ENCODE measurements at regions not wholly inside any gene's neighbourhood (a gene's known extent, or its start where the extent isn't known, plus 50 kb on each side); places are given as distances from the start of the nearest gene placed in this dataset.
"Not testable (repeated sequence)": the region's sequence is repeated elsewhere in the genome, so short reads cannot be mapped to it uniquely, and the experiment has no call there.

GRCh38 chr6:27772261-27773001 lies 139.8 kb downstream of the OR2B2 start:
- DNase-seq, result peak; percentile 58

- no peak for DNase-seq
Observed at GRCh38 chr6:27771235-27771634, 141.0 kb downstream of the OR2B2 start.

- no peak for DNase-seq
Observed at GRCh38 chr6:27770724-27771123, 141.5 kb downstream of the OR2B2 start.

GRCh38 chr6:27768556-27768955 lies 143.6 kb downstream of the OR2B2 start:
- DNase-seq, result no peak

GRCh38 chr6:27767851-27768250 lies 144.3 kb downstream of the OR2B2 start:
- DNase-seq, result no peak

- DNase-seq, result no peak
Observed at GRCh38 chr6:27766405-27766804, 145.8 kb downstream of the OR2B2 start.

GRCh38 chr6:27765028-27765590 lies 147.1 kb downstream of the OR2B2 start:
- no peak for DNase-seq

GRCh38 chr6:27761391-27761790 lies 150.8 kb downstream of the OR2B2 start:
- DNase-seq, result no peak

GRCh38 chr6:27760464-27760863 lies 151.7 kb downstream of the OR2B2 start:
- no peak for DNase-seq

GRCh38 chr6:27759930-27760329 lies 152.3 kb downstream of the OR2B2 start:
- no peak for DNase-seq

GRCh38 chr6:27758491-27758890 lies 153.7 kb downstream of the OR2B2 start:
- no peak for DNase-seq

GRCh38 chr6:27757307-27757706 lies 154.9 kb downstream of the OR2B2 start:
- DNase-seq, result no peak

- DNase-seq, result no peak
Observed at GRCh38 chr6:27755768-27756167, 156.4 kb downstream of the OR2B2 start.

GRCh38 chr6:27754408-27754782 lies 157.8 kb downstream of the OR2B2 start:
- no peak for DNase-seq

GRCh38 chr6:27753668-27754407 lies 158.4 kb downstream of the OR2B2 start:
- DNase-seq, result peak; percentile 49

- peak; percentile 88 for DNase-seq
Observed at GRCh38 chr6:27752038-27752885, 159.9 kb downstream of the OR2B2 start.

GRCh38 chr6:27748661-27749060 lies 163.5 kb downstream of the OR2B2 start:
- DNase-seq, result no peak

GRCh38 chr6:27747637-27748036 lies 164.6 kb downstream of the OR2B2 start:
- no peak for DNase-seq

GRCh38 chr6:27746860-27747259 lies 165.3 kb downstream of the OR2B2 start:
- DNase-seq, result not testable (repeated sequence)

- DNase-seq, result no peak
Observed at GRCh38 chr6:27743787-27744186, 168.4 kb downstream of the OR2B2 start.

GRCh38 chr6:27742833-27743573 lies 169.2 kb downstream of the OR2B2 start:
- DNase-seq, result no peak

GRCh38 chr6:27739902-27740301 lies 172.3 kb downstream of the OR2B2 start:
- not testable (repeated sequence) for DNase-seq

Measured in skin of body (tissue), 1 donor.